ENCODE measurements at regions not wholly inside any gene's neighbourhood (a gene's known extent, or its start where the extent isn't known, plus 50 kb on each side); places are given as distances from the start of the nearest gene placed in this dataset.
"Not testable (repeated sequence)": the region's sequence is repeated elsewhere in the genome, so short reads cannot be mapped to it uniquely, and the experiment has no call there.

DNA sequence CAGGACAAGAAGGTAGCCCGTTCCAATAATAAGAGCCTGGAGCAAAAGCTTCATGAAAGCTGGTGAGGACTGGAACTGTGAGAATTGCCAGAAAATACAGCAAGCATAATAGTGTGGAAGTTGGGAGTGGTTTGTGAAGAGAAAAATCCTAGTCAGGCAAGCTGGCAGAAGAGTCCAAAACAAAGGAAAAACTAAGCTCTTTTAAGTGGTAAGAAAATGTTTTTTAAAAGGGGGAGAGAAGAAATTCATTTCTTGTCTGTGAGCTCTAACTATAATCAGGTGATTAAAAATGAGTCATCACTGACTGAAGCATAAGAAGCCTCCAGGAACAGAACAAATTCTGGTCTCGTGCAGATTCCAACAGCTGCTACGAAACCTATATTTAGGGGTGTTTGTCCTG lies 102.6 kb downstream of the CAAP1 start:
- no peak for DNase-seq

DNA sequence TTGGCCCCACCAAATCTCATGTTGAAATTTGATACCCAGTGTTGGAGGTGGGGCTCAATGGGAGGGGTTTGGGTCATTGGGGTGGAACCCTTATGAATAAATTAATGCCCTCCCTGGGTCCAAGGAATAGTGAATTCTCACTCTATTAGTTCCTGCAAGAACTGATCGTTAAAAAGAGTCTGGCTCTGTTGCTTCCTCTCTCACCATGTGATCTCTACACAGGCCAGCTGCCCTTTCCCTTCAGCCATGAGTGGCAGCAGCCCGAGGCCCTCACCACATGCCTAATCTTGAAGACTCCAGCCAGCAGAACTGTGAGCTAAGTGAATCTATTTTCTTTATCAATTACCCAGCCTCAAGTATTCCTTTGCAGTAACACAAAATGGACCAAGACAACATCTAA lies 106.0 kb downstream of the CAAP1 start:
- DNase-seq, result no peak

- no peak for DNase-seq
Observed at GRCh38 chr9:26782899-26783298, 109.7 kb downstream of the CAAP1 start.

DNA sequence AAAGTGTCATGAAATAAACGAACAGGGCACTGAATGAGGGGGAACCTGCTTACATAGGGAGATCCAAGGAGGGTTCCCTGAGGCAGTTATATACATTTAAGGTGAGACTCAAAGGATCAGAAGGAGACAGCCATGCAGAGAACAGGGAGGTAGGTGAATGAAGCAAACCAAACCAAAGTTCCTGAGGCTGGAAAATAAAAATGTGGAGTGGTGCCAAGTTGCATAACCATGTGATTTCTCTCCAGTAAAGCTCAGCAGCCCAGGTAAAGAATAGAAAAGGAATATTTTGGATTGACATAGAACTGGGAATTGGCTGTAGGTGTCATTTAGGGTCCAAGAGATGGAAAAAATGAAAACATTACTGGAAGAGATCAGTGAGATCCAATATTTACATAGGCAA lies 110.7 kb downstream of the CAAP1 start:
- DNase-seq, result no peak

- not testable (repeated sequence) for DNase-seq
Observed at GRCh38 chr9:26780307-26780706, 112.3 kb downstream of the CAAP1 start.

GRCh38 chr9:26779062-26779461 lies 113.5 kb downstream of the CAAP1 start:
- no peak for DNase-seq

DNA sequence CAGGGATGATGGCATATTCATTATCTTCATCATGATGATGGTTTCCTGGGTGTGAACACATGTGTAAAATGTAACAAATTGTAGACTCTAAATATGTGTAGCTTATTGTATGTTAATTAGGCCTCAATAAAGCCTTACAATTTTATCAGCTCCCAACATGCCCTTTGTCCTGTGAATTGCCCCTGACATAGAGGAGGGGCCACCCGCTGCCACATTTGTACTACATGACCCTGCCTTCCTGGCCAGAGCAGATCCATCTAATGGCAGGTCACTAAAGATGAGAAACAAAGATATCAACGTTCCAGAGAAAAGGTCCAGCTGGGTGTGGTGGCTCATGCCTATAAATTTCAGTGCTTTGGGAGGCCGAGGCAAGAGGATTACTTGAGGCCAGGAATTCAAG lies 117.2 kb downstream of the CAAP1 start:
- DNase-seq, result no peak

GRCh38 chr9:26773056-26773455 lies 119.5 kb downstream of the CAAP1 start:
- DNase-seq, result no peak

GRCh38 chr9:26770821-26771220 lies 121.8 kb downstream of the CAAP1 start:
- DNase-seq, result no peak

- DNase-seq, result no peak
Observed at GRCh38 chr9:26768145-26768544, 124.5 kb downstream of the CAAP1 start.

- no peak for DNase-seq
Observed at GRCh38 chr9:26760675-26761074, 131.9 kb downstream of the CAAP1 start.

GRCh38 chr9:26758655-26759054 lies 133.9 kb downstream of the CAAP1 start:
- no peak for DNase-seq

GRCh38 chr9:26756881-26757280 lies 135.7 kb downstream of the CAAP1 start:
- DNase-seq, result no peak

DNA sequence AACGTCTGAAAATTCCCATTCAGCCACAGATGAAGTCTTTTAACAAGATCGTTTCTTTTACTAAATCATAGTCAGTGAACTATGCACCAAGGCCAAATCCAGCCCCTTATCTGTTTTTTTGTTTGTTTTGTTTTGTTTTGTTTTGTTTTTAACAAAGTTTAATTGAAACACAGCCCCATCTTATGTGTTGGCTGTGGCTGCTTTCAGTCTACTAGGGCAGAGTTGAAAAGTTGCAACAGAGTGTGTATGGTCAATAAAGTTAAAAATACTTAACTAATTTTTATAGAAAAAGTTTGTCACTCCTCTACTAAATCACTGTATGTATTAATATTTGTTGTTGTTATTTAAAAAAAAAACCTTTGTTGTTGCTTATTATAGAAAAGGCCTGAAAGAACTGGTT lies 137.1 kb downstream of the CAAP1 start:
- DNase-seq, result no peak

DNA sequence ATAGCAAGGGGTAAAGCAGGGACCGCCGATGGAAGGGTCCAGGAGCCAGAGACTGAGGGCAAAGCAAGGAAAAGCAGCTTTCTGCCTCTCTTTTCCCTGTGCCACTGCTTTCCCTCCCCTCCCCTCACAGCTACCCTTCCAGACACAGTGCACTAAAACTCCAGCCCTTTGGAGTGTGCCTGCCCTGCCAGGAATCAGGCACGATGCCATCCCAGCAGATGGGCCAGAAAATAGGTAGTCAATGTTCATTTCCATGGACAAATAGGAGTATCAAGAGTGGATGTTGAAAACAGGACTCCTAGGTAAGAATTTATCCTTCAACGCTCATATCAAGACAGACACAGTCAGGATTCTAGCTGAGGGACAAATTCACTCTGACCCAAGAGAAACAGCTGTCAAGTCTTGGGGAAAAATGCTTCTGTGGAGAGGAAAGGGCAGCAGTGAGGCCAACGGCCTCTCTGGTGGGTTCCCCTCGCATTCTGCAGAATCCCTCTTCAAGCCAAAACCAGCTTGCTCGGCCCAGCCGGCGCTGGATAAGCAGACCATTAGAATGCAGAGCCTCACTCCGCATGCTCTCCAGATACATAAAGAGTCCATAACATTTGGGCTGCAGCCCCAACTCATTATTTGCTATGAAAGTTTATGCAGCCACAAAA lies 138.0 kb downstream of the CAAP1 start:
- DNase-seq, result no peak

GRCh38 chr9:26753971-26754370 lies 138.6 kb downstream of the CAAP1 start:
- DNase-seq, result no peak

- DNase-seq, result no peak
Observed at GRCh38 chr9:26750162-26750561, 142.4 kb downstream of the CAAP1 start.

GRCh38 chr9:26748449-26749058 lies 144.0 kb downstream of the CAAP1 start:
- no peak for DNase-seq

DNA sequence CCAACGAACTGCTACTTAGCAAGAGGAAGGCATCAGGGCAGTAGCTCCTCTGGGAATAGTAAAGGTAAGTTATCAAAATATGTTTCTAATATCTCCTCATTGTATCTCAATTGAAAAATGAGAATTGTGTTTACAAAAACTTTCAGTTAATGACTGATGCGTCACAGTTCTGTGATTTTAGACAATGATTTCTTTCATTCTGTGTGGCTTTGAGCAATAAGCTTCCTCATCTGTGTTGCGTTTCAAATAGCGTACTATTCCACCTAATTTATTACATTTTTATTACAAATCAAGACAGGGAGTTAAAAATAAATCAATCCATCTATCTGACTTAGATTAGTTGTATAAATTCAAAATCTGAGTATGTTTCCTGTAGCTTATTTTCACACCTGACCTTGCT lies 145.0 kb downstream of the CAAP1 start:
- no peak for DNase-seq

- DNase-seq, result no peak
Observed at GRCh38 chr9:26746357-26747072, 146.1 kb downstream of the CAAP1 start.

DNA sequence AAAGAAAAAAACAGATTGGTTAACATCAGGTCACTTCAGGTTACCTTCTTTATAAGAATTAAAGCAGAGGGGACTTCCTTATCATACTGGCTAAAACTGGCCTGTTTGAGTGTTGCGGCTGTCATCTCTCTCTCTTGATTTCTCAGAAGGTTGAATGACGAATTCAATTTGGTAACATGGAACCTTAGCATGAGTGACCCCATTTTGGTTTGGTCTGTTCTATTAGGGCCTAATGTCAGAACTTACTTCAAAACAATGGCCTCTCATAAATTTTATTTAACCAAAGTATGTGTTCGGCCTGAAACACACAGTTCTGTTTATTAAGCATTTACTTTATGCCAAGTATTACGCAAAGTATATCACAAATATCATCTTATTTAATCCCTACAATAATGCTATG lies 147.5 kb downstream of the CAAP1 start:
- no peak for DNase-seq

- DNase-seq, result peak; percentile 7 to 11
Observed at GRCh38 chr9:26744191-26744965, 148.2 kb downstream of the CAAP1 start.

DNA sequence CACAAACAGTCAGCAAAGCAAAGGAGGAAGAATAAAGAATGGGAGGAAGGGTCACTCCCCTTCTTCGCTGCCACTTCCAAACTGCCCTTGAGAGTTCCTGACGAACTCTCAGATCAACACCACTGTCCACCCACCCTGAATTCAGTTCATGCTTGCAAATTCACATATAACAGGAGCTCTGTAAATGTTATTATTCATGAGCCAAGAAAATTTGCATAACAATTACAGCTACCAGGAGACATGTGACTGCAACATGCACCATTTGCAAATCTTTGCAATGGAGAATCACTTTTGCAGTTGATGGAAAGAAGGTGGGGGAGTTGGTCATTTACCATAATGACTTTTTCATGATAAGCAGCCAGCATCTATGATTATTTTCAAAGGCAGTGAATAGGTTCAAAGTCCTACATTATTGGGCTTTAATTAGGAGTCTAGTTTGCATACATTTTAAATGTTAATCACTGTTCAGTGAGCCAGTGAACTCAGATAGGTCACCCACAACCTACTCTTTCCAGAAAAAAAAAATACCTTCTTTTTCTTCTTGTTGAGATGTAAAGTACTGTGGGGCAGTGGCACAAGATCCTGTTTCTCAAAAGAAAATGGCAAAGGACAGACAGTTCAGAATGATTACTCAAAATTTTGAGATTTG lies 149.7 kb downstream of the CAAP1 start:
- DNase-seq, result no peak
